GM12878 (cell line): ENCODE measurements at regions not wholly inside any gene's neighbourhood (a gene's known extent, or its start where the extent isn't known, plus 50 kb on each side); places are given as distances from the start of the nearest gene placed in this dataset.

Experiments used
- ATAC-seq: fragments of 200-7000 bp; cut with Tn5 transposase; 3 replicates; pipeline ENCODE4 v1.9.1; 2020; ENCODE audit warnings: mild to moderate bottlenecking, moderate library complexity
- BruUV-seq: library from RNA; stranded (reverse); fragments of 400-500 nt; replicated peaks from 2 replicates; lab custom pipeline; 2021; lab: Mats Ljungman, UMichigan
- CTCF ChIA-PET: fragments of 300-600 bp; sonication (Branson Sonifier 250); formaldehyde crosslinking; extraction: SDS; loops from one replicate; lab custom pipeline; 2021; ENCODE audit warnings: inconsistent platforms; lab: Yijun Ruan, JAX
- POLR2A ChIA-PET: fragments of 350-600 bp; formaldehyde crosslinking; extraction: SDS; loops from one replicate; lab custom pipeline; 2021; ENCODE audit warnings: inconsistent platforms; lab: Charles Lee
- RAD21 ChIA-PET: fragments of 300-600 bp; sonication (Branson Sonifier 250); formaldehyde crosslinking; loops from one replicate; lab custom pipeline; 2023; ENCODE audit warnings: antibody characterized with exemption; ENCODE audit not compliant: unreplicated experiment; lab: Charles Lee
- SMC1A ChIA-PET: fragments of 300-600 bp; sonication (Branson Sonifier 250); formaldehyde crosslinking; loops from one replicate; lab custom pipeline; 2023; ENCODE audit not compliant: unreplicated experiment, uncharacterized antibody; lab: Charles Lee
- DNase-seq: peaks from one replicate; pipeline ENCODE4 v3.0.0-alpha.2; 2011; ENCODE audit warnings: low read depth, low spot score
- FAIRE-seq: peaks from 3 replicates; lab custom pipeline; 2011; peaks lifted over from hg19 to GRCh38; lab: Jason Lieb, UNC
- H2AFZ ChIP-seq: 2 replicates; pipeline ENCODE4 v1.6.0; 2011; ENCODE audit warnings: low read depth, low read length, control low read depth; ENCODE audit not compliant: control insufficient read depth
- H3K27ac ChIP-seq: 2 replicates; pipeline ENCODE4 v1.5.1; 2011; ENCODE audit warnings: control low read depth; ENCODE audit not compliant: control insufficient read depth, insufficient read depth
- H3K27me3 ChIP-seq, 2 experiments: replicated peaks in 1 of 2; 2 replicates each; pipeline versions ENCODE4 v1.6.0 to v1.6.1; 2011; ENCODE audit warnings: low read length in 1 of 2; ENCODE audit not compliant: control insufficient read depth in 2 of 2, insufficient read depth in 2 of 2
- H3K36me3 ChIP-seq, 2 experiments: 2 replicates each; pipeline ENCODE4 v1.5.1; 2011; ENCODE audit warnings: low read length in 1 of 2; ENCODE audit not compliant: control insufficient read depth in 2 of 2, insufficient read depth in 2 of 2
- H3K4me1 ChIP-seq: 2 replicates; pipeline ENCODE4 v1.6.1; 2011; ENCODE audit warnings: mild to moderate bottlenecking, low read length, moderate library complexity, mixed read lengths; ENCODE audit not compliant: control insufficient read depth, insufficient read depth
- H3K4me2 ChIP-seq: 2 replicates; pipeline ENCODE4 v1.6.0; 2011; ENCODE audit warnings: control low read depth; ENCODE audit not compliant: control insufficient read depth, insufficient read depth
- H3K4me3 ChIP-seq: fragments of 200-600 bp; sonication (generic); 2 replicates; pipeline ENCODE4 v1.5.1; 2016
- H3K79me2 ChIP-seq: 2 replicates; pipeline ENCODE4 v1.6.0; 2011; ENCODE audit warnings: low read length; ENCODE audit not compliant: control insufficient read depth, insufficient read depth
- H3K9ac ChIP-seq: 2 replicates; pipeline ENCODE4 v1.8.0; 2011; ENCODE audit warnings: low read length, control low read depth, mixed read lengths; ENCODE audit not compliant: control insufficient read depth, insufficient read depth
- H3K9me3 ChIP-seq: replicated peaks from 3 replicates; pipeline ENCODE4 v1.5.1; 2011; ENCODE audit warnings: mild to moderate bottlenecking, low read length; ENCODE audit not compliant: control insufficient read depth, insufficient read depth
- H4K20me1 ChIP-seq: 2 replicates; pipeline ENCODE4 v1.6.0; 2011; ENCODE audit not compliant: control insufficient read depth, insufficient read depth
- CHD4 ChIP-seq: fragments of 200-600 bp; sonication (generic); IDR thresholded peaks from 2 replicates; pipeline ENCODE4 v1.6.1; 2016; ENCODE audit warnings: mild to moderate bottlenecking
- CREM ChIP-seq: IDR thresholded peaks from 2 replicates; pipeline ENCODE4 v1.6.1; 2014; ENCODE audit warnings: antibody characterized with exemption, low read depth
- EZH2 ChIP-seq: IDR thresholded peaks from 2 replicates; pipeline ENCODE4 v1.6.1; 2012; ENCODE audit warnings: low read depth, mild to moderate bottlenecking, control low read depth, inconsistent platforms, low read length, borderline replicate concordance; ENCODE audit not compliant: control insufficient read depth
- JUNB ChIP-seq: IDR thresholded peaks from 2 replicates; pipeline ENCODE4 v1.6.1; 2016; ENCODE audit warnings: antibody characterized with exemption, mild to moderate bottlenecking
- MYB ChIP-seq: fragments of 150-350 bp; IDR thresholded peaks from 2 replicates; pipeline ENCODE4 v1.6.1; 2014; ENCODE audit warnings: mild to moderate bottlenecking, low read depth, low read length, borderline replicate concordance
- NFXL1 ChIP-seq: fragments of 450-650 bp; IDR thresholded peaks from 2 replicates; pipeline ENCODE4 v1.6.1; 2017; ENCODE audit warnings: antibody characterized with exemption, mild to moderate bottlenecking, borderline replicate concordance
- PAX8 ChIP-seq: fragments of 450-650 bp; IDR thresholded peaks from 2 replicates; pipeline ENCODE4 v1.6.1; 2017; ENCODE audit warnings: mild to moderate bottlenecking, moderate library complexity
- SMARCA5 ChIP-seq: fragments of 450-650 bp; IDR thresholded peaks from 2 replicates; pipeline ENCODE4 v1.6.1; 2017; ENCODE audit warnings: mild to moderate bottlenecking
- SREBF1 ChIP-seq: IDR thresholded peaks from 2 replicates; pipeline ENCODE4 v1.6.1; 2012; ENCODE audit warnings: mild to moderate bottlenecking, low read length
- WGBS: methylation state at CpG from one replicate; pipeline ENCODE4 v1.1.6; 2016; ENCODE audit warnings: low lambda C conversion rate; ENCODE audit not compliant: insufficient replicate concordance, insufficient coverage; ENCODE audit errors: missing lambda C conversion rate; 5-methylcytosine and 5-hydroxymethylcytosine counted together
- in situ Hi-C: fragments of 300-500 bp; cut with MboI; formaldehyde crosslinking; loops from 9 replicates; pipeline ENCODE4 v1.14.3; 2018; ENCODE audit warnings: mixed read lengths
- intact Hi-C: fragments of 100-400 bp; cut with micrococcal nuclease; formaldehyde crosslinking; loops from one replicate; pipeline ENCODE4 v1.14.2; 2022; ENCODE audit not compliant: unreplicated experiment
- TF ChIP-seq, protein P1 (sequence below): IDR thresholded peaks from 2 replicates; pipeline ENCODE4 v1.6.1; 2012; ENCODE audit warnings: improper control_type of control experiment, low read depth, low read length; ENCODE audit not compliant: insufficient replicate concordance

DNA sequence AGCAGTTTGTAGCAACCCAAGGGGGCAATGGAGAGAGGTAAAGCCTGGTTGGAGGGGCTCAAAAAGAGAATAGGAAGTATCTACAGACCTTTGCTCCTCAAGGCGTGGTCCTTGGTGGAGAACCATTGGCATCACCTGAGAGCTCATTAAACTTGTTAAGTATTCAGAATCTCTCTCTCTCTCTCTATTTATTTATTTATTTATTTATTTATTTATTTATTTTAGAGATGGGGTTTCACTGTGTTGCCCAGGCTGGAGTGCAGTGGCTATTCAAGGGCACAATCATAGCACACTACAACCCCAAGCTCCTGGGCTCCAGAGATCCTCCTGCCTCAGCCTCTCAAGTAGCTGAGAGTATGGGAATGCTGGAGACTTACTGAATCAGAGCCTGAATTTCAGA is 193.1 kb upstream of the ADCY2 start:
- 18% methylated on average over 1 of the region's 1 CpG for WGBS
- in situ Hi-C loops: no loop called here

More for the DNA sequence above, 193.1 kb upstream of the ADCY2 start:
- H3K27me3 ChIP-seq: no peaks in the 10 kb centered on the region
- POLR2A ChIA-PET: no interaction called here
- RAD21 ChIA-PET: no interaction called here
- no peak overlapping the region for H3K9ac ChIP-seq
- DNase-seq (no peak), FAIRE-seq (no peak), ATAC-seq (no peak)
- intact Hi-C loops: no loop called here
- BruUV-seq: no TSS peak
- H2AFZ ChIP-seq: no peak overlapping the region
- H3K4me3 ChIP-seq: no peak overlapping the region
- TF ChIP-seq CREM (no peak), SREBF1 (no peak), PAX8 (no peak), SMARCA5 (no peak), NFXL1 (no peak), EZH2 (no peak), CHD4 (no peak), MYB (no peak), JUNB (no peak)
- TF ChIP-seq, protein P1, sequence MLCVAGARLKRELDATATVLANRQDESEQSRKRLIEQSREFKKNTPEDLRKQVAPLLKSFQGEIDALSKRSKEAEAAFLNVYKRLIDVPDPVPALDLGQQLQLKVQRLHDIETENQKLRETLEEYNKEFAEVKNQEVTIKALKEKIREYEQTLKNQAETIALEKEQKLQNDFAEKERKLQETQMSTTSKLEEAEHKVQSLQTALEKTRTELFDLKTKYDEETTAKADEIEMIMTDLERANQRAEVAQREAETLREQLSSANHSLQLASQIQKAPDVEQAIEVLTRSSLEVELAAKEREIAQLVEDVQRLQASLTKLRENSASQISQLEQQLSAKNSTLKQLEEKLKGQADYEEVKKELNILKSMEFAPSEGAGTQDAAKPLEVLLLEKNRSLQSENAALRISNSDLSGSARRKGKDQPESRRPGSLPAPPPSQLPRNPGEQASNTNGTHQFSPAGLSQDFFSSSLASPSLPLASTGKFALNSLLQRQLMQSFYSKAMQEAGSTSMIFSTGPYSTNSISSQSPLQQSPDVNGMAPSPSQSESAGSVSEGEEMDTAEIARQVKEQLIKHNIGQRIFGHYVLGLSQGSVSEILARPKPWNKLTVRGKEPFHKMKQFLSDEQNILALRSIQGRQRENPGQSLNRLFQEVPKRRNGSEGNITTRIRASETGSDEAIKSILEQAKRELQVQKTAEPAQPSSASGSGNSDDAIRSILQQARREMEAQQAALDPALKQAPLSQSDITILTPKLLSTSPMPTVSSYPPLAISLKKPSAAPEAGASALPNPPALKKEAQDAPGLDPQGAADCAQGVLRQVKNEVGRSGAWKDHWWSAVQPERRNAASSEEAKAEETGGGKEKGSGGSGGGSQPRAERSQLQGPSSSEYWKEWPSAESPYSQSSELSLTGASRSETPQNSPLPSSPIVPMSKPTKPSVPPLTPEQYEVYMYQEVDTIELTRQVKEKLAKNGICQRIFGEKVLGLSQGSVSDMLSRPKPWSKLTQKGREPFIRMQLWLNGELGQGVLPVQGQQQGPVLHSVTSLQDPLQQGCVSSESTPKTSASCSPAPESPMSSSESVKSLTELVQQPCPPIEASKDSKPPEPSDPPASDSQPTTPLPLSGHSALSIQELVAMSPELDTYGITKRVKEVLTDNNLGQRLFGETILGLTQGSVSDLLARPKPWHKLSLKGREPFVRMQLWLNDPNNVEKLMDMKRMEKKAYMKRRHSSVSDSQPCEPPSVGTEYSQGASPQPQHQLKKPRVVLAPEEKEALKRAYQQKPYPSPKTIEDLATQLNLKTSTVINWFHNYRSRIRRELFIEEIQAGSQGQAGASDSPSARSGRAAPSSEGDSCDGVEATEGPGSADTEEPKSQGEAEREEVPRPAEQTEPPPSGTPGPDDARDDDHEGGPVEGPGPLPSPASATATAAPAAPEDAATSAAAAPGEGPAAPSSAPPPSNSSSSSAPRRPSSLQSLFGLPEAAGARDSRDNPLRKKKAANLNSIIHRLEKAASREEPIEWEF: no peak
- TF ChIP-seq, all 136 proteins: peak for 0
- no peaks in the 10 kb centered on the region for H3K4me1 ChIP-seq
- H3K9me3 ChIP-seq: no peaks in the 10 kb centered on the region
- no peaks in the 10 kb centered on the region for H3K79me2 ChIP-seq
- no peak overlapping the region for H3K27ac ChIP-seq
- SMC1A ChIA-PET: no interaction called here
- no peaks in the 10 kb centered on the region for H3K36me3 ChIP-seq
- no peak overlapping the region for H3K4me2 ChIP-seq
- CTCF ChIA-PET: no interaction called here
- H4K20me1 ChIP-seq: no peaks in the 10 kb centered on the region
